ENCODE measurements at regions not wholly inside any gene's neighbourhood (a gene's known extent, or its start where the extent isn't known, plus 50 kb on each side); places are given as distances from the start of the nearest gene placed in this dataset.

- Histone ChIP-seq H3K9me3 (ENCODE audit: control insufficient read depth, low read depth, low read length) (no peaks in the 10 kb centered on the region), H2BK20ac (ENCODE audit: low read depth, low read length, poor library complexity, severe bottlenecking) (no peak overlapping the region), H3K79me2 (ENCODE audit: insufficient read depth, low read length) (no peaks in the 10 kb centered on the region), H2BK15ac (ENCODE audit: low read depth, low read length) (no peak overlapping the region), H3K27ac (ENCODE audit: insufficient read length, low read depth, low read length) (no peak overlapping the region), H3K79me1 (ENCODE audit: insufficient read depth, low read depth, low read length, poor library complexity, severe bottlenecking) (no peaks in the 10 kb centered on the region), H3T11ph (ENCODE audit: low read length) (no peak overlapping the region), H3K4me2 (ENCODE audit: insufficient read depth, insufficient read length, low read length) (no peak overlapping the region), H3K56ac (ENCODE audit: insufficient read length, low read depth, low read length) (no peak overlapping the region), H3K18ac (ENCODE audit: insufficient read length, low read depth, low read length) (no peak overlapping the region), H3K4me1 (ENCODE audit: insufficient read depth, low read length) (no peaks in the 10 kb centered on the region), H2AFZ (ENCODE audit: low read length) (no peak overlapping the region), H2BK120ac (ENCODE audit: low read depth, low read length, poor library complexity, severe bottlenecking) (no peak overlapping the region), H2AK5ac (ENCODE audit: insufficient read length, low read length) (no peak overlapping the region), H4K20me1 (ENCODE audit: control insufficient read depth, insufficient read depth, insufficient read length) (no peaks in the 10 kb centered on the region), H2BK5ac (ENCODE audit: insufficient read length, low read length) (no peak overlapping the region), H4K91ac (ENCODE audit: insufficient read length, low read depth, low read length) (no peak overlapping the region), H3K9ac (ENCODE audit: extremely low read depth, insufficient read length, low read length) (no peak overlapping the region), H3K14ac (ENCODE audit: insufficient read depth, low read length) (no peak overlapping the region), H2BK12ac (ENCODE audit: insufficient read length, low read depth, low read length) (no peak overlapping the region), H3K23me2 (ENCODE audit: insufficient read length, low read depth, low read length, poor library complexity, severe bottlenecking) (no peaks in the 10 kb centered on the region), H3K23ac (ENCODE audit: insufficient read length, low read depth, low read length) (no peak overlapping the region), H4K8ac (replicated peaks; ENCODE audit: insufficient read length, low read depth, low read length) (no peak overlapping the region), H4K5ac (ENCODE audit: insufficient read length, low read depth, low read length) (no peak overlapping the region), H3K4ac (ENCODE audit: low read depth, low read length) (no peak overlapping the region), H3K27me3 (ENCODE audit: insufficient read depth, low read length) (no peaks in the 10 kb centered on the region)
- Mint-ChIP-seq H3K4me1 (peaks cover 12 to 17% of the 10 kb centered on the region in 2 experiments), H3K27me3 (ENCODE audit: low read depth) (peaks cover 2% of the 10 kb centered on the region; the same call in 1 of the 2 replicates), H3K9me3 (peaks cover 1 to 5% of the 10 kb centered on the region in 2 experiments; a peak in 3 of 5 replicates), H3K36me3 (ENCODE audit: insufficient read depth in 1 of 3, low read depth in 3 of 3) (no peaks in the 10 kb centered on the region), H3K27ac (no peak overlapping the region), H3K4me3 (no peak overlapping the region)
- TF ChIP-seq, protein P1, sequence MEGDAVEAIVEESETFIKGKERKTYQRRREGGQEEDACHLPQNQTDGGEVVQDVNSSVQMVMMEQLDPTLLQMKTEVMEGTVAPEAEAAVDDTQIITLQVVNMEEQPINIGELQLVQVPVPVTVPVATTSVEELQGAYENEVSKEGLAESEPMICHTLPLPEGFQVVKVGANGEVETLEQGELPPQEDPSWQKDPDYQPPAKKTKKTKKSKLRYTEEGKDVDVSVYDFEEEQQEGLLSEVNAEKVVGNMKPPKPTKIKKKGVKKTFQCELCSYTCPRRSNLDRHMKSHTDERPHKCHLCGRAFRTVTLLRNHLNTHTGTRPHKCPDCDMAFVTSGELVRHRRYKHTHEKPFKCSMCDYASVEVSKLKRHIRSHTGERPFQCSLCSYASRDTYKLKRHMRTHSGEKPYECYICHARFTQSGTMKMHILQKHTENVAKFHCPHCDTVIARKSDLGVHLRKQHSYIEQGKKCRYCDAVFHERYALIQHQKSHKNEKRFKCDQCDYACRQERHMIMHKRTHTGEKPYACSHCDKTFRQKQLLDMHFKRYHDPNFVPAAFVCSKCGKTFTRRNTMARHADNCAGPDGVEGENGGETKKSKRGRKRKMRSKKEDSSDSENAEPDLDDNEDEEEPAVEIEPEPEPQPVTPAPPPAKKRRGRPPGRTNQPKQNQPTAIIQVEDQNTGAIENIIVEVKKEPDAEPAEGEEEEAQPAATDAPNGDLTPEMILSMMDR (conservative IDR thresholded peaks at IDR 0.05), result no peak
- DNase-seq, result no peak
- WGBS (ENCODE audit: extremely low coverage, insufficient read length, low lambda C conversion rate), result no CpG with 5 or more reads among the region's 1 CpG
These were observed 195.3 kb downstream of the USP12 start for GRCh38 chr13:26976313-26976712.
